WERI-Rb-1 (cell line): ENCODE measurements at regions not wholly inside any gene's neighbourhood (a gene's known extent, or its start where the extent isn't known, plus 50 kb on each side); places are given as distances from the start of the nearest gene placed in this dataset.

Experiments used
- DNase-seq: peaks from one replicate; pipeline ENCODE4 v3.0.0-alpha.2; 2020
- H3K27ac ChIP-seq: fragments of 250-450 bp; sonication (Bioruptor Pico); 2 replicates; pipeline ENCODE4 v1.5.1; 2020; ENCODE audit warnings: mild to moderate bottlenecking, moderate library complexity
- H3K27me3 ChIP-seq: fragments of 250-450 bp; sonication (Bioruptor Pico); 2 replicates; pipeline ENCODE4 v1.5.1; 2021; ENCODE audit warnings: mild to moderate bottlenecking, low read depth, moderate library complexity; ENCODE audit not compliant: insufficient read depth, severe bottlenecking
- H3K36me3 ChIP-seq: fragments of 250-450 bp; sonication (Bioruptor Pico); 2 replicates; pipeline ENCODE4 v1.5.1; 2020; ENCODE audit warnings: mild to moderate bottlenecking, moderate library complexity
- H3K4me3 ChIP-seq: 2 replicates; pipeline ENCODE4 v1.5.1; 2011; ENCODE audit warnings: low read depth, mild to moderate bottlenecking, control low read depth, low read length
- H3K9me3 ChIP-seq: fragments of 250-450 bp; sonication (Bioruptor Pico); 2 replicates; pipeline ENCODE4 v1.5.1; 2021; ENCODE audit warnings: mild to moderate bottlenecking, moderate library complexity; ENCODE audit not compliant: severe bottlenecking
- TF ChIP-seq, protein P1 (sequence below): IDR thresholded peaks from 2 replicates; pipeline ENCODE4 v1.5.1; 2011; ENCODE audit warnings: low read depth, mild to moderate bottlenecking, control low read depth, inconsistent platforms, low read length

DNA sequence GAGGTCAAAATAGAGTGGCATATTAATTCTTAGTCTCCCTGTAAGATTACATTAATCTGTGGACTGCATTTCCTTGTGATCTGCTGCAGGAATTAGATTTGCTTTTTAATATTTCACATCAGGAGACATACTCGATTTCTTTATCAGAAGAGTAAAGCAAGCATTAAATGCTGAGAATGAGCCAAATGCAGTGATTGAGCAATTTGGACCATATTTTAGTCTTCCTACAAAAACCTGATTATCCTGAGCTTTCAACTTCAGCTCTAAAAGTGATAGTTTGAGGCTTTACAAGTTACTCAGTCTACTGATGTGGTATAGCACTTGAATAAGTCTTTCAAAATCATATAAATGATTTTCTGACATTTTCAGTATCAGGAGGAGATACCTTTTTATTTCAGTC lies 774.3 kb upstream of the RAB6C start:
- Histone ChIP-seq H3K36me3 (no peaks in the 10 kb centered on the region), H3K4me3 (no peak overlapping the region), H3K27me3 (no peaks in the 10 kb centered on the region), H3K9me3 (no peaks in the 10 kb centered on the region), H3K27ac (no peak overlapping the region)
- no peak for DNase-seq
- TF ChIP-seq, protein P1, sequence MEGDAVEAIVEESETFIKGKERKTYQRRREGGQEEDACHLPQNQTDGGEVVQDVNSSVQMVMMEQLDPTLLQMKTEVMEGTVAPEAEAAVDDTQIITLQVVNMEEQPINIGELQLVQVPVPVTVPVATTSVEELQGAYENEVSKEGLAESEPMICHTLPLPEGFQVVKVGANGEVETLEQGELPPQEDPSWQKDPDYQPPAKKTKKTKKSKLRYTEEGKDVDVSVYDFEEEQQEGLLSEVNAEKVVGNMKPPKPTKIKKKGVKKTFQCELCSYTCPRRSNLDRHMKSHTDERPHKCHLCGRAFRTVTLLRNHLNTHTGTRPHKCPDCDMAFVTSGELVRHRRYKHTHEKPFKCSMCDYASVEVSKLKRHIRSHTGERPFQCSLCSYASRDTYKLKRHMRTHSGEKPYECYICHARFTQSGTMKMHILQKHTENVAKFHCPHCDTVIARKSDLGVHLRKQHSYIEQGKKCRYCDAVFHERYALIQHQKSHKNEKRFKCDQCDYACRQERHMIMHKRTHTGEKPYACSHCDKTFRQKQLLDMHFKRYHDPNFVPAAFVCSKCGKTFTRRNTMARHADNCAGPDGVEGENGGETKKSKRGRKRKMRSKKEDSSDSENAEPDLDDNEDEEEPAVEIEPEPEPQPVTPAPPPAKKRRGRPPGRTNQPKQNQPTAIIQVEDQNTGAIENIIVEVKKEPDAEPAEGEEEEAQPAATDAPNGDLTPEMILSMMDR = no peak

DNA sequence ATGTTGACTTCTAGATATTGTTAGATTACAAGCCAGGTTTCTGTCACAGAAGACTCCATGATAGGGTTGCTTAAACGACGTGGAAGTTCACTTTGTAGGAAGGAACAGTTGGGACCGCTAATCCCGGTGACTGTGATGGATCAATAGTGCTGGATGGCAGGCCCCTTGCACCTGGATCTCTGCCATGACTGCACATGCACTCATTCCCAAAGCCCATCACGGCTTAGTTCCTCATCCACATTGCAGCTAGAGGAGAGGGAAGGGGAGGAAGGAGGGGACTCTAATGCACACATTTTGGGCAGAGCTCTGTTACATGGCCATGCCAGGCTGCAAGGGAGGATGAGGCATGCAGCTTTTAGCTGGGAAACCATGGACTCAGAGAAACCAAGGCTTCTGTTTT lies 773.7 kb upstream of the RAB6C start:
- H3K4me3 ChIP-seq = no peak overlapping the region
- no peaks in the 10 kb centered on the region for H3K9me3 ChIP-seq
- TF ChIP-seq, protein P1 = no peak
- no peaks in the 10 kb centered on the region for H3K36me3 ChIP-seq
- H3K27ac ChIP-seq = no peak overlapping the region
- no peaks in the 10 kb centered on the region for H3K27me3 ChIP-seq
- DNase-seq = no peak

DNA sequence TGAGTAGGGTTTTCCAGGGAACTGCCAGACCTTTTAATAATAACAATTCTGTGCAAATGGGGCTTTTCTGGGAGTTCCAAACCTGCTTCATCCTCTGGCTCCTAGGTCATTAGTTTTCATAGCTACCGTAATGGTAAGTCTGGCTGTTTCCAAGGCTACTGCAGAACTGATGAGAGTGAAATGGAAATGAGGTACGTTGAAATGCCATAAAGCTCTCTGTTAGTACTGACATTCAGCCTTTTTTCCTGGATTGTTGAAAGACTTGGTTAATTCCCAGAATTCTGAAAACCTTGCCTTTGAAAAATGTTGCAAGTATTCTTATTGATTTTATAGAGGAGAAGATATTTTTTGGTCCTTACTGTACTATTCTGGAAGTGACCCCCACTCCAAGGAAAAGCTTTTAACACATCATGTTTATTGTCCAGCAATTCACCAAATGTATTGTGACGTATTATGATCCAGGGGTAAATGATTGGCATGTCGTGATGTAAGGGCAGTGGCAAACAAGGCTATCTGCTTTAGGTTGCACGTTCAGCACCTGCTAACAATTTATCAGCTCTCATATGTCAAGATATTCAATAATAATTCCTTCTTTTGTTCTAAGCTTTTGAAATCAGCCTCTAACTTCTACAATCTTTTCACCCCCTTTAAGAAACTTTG lies 767.0 kb upstream of the RAB6C start:
- Histone ChIP-seq H3K27me3 (no peaks in the 10 kb centered on the region), H3K4me3 (no peak overlapping the region), H3K36me3 (no peaks in the 10 kb centered on the region), H3K9me3 (no peaks in the 10 kb centered on the region), H3K27ac (no peak overlapping the region)
- DNase-seq = no peak
- TF ChIP-seq, protein P1 = no peak

DNA sequence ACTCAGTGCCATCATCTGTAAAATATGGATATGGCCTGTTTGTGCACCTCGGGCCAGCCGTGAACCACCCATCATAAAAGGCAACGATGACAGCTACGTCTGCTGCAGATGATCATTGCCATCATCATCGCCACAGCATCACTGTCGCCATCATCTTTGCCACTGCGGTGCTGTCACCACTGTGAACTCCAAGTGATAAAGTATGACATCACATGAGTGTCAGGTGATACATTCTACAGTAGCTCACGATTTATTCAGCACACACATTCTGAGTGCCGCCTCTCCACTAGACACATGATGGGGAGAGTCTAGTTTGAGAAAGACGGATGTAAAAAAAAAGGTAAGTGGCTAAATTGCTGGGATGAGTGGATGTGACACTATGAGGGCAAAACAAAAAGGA lies 755.4 kb upstream of the RAB6C start:
- no peak overlapping the region for H3K27ac ChIP-seq
- no peaks in the 10 kb centered on the region for H3K27me3 ChIP-seq
- H3K36me3 ChIP-seq = no peaks in the 10 kb centered on the region
- no peaks in the 10 kb centered on the region for H3K9me3 ChIP-seq
- no peak for DNase-seq
- H3K4me3 ChIP-seq = no peak overlapping the region
- TF ChIP-seq, protein P1 = no peak

DNA sequence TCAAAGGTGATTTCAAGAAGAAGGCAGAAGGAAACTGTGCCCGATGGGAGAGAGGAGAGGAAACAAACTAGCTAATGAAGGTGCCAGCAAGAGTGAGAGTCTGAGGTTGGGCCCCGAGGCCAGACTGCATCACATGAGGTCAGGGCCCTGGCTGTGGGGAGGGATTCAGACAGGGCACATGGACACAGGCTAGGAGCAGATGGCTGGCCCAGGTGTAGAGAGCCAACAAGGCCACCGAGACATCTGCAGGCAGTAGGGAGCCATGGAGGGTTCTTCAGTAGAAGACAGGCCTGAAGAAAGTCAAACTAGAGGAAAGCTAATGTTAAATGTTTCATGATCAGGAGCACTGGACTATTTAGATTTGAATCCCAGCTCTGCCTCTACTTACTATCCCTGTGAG lies 755.0 kb upstream of the RAB6C start:
- H3K9me3 ChIP-seq = no peaks in the 10 kb centered on the region
- no peak overlapping the region for H3K27ac ChIP-seq

DNA sequence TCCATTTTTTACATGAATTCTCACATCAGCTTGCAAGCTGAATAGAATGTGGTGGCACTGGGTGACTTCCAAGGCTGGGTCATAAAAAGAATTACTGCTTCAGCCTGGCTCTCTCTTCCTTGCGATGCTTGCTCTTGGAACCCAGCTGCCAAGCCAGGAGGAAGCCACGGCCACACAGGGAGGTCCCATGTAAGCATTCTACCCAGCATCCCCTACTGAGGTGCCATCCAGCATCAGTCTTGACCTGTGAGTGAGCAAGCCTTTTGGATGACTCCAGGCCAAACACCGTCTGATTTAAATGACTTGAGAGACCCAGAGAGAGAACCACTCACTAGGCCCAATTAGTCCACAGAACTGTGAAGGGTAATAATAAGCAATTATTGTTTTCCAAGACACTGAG lies 750.3 kb upstream of the RAB6C start:
- Histone ChIP-seq H3K27ac (no peak overlapping the region), H3K9me3 (no peaks in the 10 kb centered on the region), H3K4me3 (no peak overlapping the region), H3K27me3 (no peaks in the 10 kb centered on the region), H3K36me3 (no peaks in the 10 kb centered on the region)
- TF ChIP-seq, protein P1 = no peak
- DNase-seq = no peak

More for the DNA sequence above, 755.0 kb upstream of the RAB6C start:
- no peaks in the 10 kb centered on the region for H3K36me3 ChIP-seq
- H3K27me3 ChIP-seq = no peaks in the 10 kb centered on the region
- no peak overlapping the region for H3K4me3 ChIP-seq
- TF ChIP-seq, protein P1 = no peak
- no peak for DNase-seq
